Erythroblast (primary cell): ENCODE measurements at regions not wholly inside any gene's neighbourhood (a gene's known extent, or its start where the extent isn't known, plus 50 kb on each side); places are given as distances from the start of the nearest gene placed in this dataset.

Experiments used
- DNase-seq, 2 experiments: peaks; one replicate each; lab custom pipeline; 2025; lab: John Stamatoyannopoulos, UW
- GATA1 ChIP-seq: IDR thresholded peaks from 2 replicates; pipeline ENCODE4 v1.6.1; 2011; ENCODE audit warnings: low read depth, mild to moderate bottlenecking, control low read depth, low read length, moderate library complexity
- POLR2A ChIP-seq: IDR thresholded peaks from 2 replicates; pipeline ENCODE4 v1.6.1; 2011; ENCODE audit warnings: mild to moderate bottlenecking, low read length

DNA sequence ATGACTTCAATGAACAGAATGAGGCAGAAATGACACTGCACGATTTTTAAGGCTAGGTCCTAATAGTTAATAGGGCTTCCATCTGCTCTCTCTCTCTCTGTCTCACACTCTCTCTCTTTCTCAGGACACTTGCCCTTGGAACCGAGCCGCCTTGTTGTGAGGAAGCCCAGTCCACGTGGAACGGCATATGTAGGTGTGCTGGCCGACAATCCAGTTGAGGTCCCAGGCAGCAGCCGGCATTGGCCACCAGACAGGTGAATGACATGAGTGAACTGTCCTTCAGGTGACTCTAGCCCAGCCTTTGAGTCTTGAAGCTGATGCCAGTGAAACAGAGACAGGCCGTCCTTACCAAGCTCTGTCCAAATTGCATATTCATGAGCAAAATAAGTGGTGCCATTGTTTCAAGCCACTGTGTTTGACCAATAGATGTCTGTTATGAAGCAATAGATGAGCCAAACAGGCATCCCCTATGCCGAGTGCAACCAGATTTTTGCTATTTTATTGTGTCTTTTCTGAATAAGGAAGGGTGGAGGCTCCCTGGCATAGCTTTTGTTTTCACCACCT, 217.5 kb upstream of the LHX5 start:
- TF ChIP-seq POLR2A (no peak), GATA1 (no peak)
- DNase-seq = no peak

DNA sequence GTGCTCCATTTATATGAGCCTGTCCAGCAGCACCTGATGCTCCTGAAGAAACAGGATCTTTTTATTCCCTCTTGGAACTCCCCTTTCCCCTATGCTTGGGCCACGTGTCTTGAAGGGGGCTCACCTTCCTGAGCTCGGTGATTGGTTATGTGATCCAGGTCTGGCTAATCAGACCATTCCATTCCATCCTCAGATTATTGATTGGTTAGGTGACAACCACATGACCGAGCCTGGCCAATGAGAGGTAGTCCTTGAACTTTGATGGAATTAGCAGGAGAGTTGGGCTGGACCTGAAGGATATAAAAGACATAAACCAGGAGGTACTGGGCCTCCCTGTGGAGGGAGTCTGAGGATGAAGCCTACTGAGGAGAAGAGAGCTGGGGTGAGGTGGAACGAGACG, 216.6 kb upstream of the LHX5 start:
- no peak for DNase-seq
- TF ChIP-seq POLR2A = no peak

GRCh38 chr12:113684908-113685782, 213.5 kb upstream of the LHX5 start:
- DNase-seq = no peak
- TF ChIP-seq GATA1 = no peak
- no peak for TF ChIP-seq POLR2A

DNA sequence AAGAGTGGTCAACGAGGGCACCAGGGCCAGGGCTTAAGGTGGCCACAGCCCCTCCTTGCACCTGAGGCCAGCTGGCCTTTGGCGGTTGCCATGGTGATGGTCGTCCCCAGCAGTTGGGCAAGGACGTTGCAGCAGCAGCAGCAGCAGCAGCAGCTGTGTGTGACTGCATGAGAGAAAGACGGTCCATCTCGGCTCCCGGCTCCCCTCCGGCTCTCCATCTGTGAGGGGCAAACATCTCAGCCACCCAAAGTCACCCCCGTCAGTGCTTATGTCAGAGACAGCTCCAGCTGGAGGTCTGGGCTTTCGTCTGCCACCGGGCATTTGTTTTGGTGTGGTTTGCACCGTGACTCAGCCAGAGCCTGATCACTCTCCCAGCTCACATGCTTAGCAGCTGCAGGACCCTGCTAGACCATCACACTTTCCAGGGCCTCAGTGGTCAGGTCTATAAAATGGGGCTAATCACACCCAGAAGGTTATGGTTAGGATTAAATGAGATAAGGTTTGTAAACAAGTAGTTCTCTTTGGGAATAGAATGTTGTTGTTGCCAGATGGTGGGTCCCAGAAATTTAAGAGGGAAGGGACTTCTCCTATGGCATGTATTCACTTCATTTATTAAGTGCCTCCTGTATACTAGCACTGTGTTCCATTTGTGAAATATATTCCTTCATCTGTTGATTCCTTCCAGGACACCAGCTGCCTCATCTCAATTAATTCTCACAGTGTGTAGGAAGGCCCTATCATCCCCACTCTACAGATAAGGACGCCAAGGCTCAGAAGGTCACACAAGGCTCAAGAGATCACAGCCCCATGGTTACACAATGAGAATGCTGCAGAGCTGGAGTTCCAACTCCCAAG, 212.6 kb upstream of the LHX5 start:
- no peak for DNase-seq
- TF ChIP-seq POLR2A = no peak
- no peak for TF ChIP-seq GATA1

DNA sequence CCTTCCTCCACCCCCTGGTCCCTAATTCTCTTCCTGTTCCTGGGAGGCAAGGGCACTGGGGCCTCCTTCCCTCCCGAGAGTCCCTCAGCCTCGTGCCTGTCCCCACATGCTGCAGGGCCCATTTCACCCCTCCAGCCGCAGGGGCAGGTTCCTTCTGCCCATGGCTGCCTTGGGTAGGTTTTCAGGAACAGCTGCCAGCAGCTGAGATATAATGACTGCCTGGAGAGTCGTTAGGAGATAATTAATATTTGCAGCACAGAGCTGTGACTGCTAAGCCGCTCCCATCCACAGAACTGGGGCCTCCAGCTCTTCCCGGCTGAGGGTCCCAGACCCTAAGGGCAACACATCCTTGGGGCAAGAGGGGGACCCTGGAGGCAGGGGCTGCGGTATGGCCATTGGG, 211.9 kb upstream of the LHX5 start:
- no peak for DNase-seq
- TF ChIP-seq GATA1 (no peak), POLR2A (no peak)

GRCh38 chr12:113680868-113681267, 209.2 kb upstream of the LHX5 start:
- no peak for DNase-seq
- TF ChIP-seq GATA1 = no peak

DNA sequence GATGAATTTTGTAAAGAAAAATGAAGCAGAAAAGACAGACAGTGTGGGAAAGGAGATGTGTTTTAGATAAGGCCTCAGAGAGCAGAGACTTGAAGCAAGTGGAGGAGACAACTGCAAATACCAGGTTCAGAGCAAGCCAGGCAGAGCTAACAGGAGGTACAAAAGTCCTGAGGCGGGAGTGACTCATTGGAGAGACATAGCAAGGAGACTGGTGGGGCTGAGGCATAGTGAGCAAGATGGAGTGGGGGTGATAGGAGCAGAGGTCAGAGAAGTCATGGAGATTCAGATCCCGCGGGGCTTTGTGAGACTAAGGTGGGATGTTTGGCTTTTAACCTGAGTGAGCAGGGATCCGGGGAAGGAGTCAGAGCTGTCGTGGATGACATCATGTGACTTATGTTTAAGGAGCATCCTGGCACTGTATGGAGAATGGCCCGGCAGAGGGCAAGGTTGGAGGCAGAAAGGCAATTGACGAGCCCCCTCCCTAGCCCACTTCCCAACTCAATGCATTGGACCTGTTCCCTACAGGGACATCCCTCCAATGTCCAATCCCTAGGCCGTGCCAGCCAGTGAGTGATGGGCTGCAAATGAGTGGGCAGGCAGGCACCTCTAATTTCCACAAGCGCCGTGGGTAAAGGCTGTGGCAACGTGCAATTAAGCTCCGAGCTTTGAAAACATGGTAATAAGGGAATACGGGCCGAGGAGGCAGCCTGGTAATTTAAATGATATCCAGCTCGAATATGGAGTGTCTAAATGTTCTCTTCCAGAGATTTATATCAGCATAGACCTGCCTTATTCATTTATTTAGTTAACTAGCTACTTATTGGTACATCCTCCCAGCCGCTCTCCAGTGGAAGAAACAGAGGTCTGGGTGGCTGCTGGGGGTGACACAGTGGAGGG, 206.8 kb upstream of the LHX5 start:
- no peak for TF ChIP-seq POLR2A
- no peak for TF ChIP-seq GATA1
- no peak for DNase-seq

DNA sequence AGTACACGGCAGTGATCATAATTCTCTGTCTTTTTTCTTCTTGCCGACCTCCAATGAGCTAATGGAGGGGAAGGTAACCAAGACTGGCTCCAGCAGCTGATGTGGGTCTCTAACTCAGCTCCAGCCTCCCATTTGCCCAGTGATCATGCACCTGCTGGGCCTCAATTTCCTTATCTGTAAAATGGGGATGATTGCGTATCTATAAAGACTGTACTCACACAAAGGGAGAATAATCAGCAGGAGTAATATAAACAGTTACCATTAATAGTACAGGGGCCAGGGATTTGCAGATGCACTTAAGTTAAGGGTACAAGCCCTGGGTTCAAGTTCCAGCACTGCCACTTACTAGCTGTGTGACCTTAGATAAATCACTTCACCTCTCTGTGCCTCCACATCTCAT, 204.9 kb upstream of the LHX5 start:
- TF ChIP-seq POLR2A = no peak
- TF ChIP-seq GATA1 = no peak
- DNase-seq = no peak

GRCh38 chr12:113676117-113676516, 204.4 kb upstream of the LHX5 start:
- no peak for DNase-seq
- TF ChIP-seq POLR2A = no peak
- TF ChIP-seq GATA1 = no peak

DNA sequence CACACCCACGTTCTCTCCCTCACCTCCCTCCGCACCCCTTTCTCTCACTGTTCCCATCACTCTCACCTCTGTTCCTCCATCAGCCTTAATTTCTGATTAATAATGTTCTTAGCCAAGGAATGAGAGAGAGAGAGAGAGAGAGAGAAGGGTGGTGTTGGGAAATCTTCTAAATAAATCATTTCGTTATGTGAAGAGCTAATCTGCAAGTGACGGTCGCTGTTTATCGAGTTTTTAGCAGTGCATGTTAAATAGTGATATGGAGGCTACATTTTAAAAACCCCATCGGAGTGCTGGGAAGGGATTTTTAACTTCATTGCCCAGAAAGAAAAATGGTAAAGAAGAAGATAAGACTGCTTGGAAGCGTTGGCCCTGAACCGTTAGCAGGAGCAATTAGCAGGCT, 203.3 kb upstream of the LHX5 start:
- DNase-seq = no peak
- TF ChIP-seq GATA1 = no peak
- TF ChIP-seq POLR2A = no peak

- TF ChIP-seq POLR2A = no peak
- DNase-seq = no peak
Measured at GRCh38 chr12:113674302-113674701, 202.6 kb upstream of the LHX5 start.

DNA sequence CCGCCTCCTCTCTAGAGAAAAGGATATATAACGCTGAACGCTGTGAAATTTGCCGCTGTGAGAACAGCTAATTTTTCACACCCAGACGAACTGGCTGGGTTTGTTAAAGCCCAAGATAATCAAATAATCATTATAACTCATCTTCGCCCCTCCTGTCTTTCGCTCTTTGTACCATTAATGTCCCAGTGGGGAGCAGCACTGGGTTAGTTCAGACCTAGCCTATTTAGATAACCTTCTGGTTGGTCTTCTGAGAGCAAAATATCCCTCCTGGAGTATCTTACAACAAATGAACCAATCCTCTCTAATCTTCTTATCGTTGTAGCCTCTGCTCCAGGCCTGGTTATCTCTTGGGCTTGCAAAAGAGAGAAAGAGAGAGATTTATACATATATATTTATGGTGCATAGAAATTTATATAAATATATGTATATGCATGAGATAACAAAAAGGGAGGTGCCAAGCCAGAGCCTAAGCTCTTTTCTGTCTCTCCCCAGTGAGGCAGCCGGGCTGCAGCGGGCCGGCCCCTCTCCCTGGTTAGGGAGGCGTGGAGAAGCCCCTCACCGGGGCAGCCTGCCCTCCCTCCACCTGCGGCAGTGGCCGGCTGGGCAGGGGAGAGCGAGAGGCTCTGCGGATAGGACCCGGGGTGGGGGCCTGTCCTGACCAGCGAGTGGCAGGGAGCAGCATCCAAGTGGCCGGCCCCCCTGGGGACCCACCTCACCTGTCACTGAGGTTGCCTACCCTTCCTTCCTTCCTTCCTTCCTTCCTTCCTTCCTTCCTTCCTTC, 202.0 kb upstream of the LHX5 start:
- TF ChIP-seq GATA1 = no peak
- no peak for TF ChIP-seq POLR2A
- DNase-seq = no peak
